ENCODE measurements at regions not wholly inside any gene's neighbourhood (a gene's known extent, or its start where the extent isn't known, plus 50 kb on each side); places are given as distances from the start of the nearest gene placed in this dataset.
A peak's percentile ranks its signal among the peaks of the same experiment; 100 is the strongest.

GRCh38 chr5:57402348-57402747 is 80.3 kb downstream of the ACTBL2 start:
- CTCF ChIA-PET: no interaction called here
- no peak for DNase-seq

GRCh38 chr5:57398413-57399093 is 84.1 kb downstream of the ACTBL2 start:
- no peak overlapping the region for H3K4me3 ChIP-seq (ENCODE audit: control insufficient read depth in 1 of 7, extremely low read depth in 1 of 7, insufficient read depth in 4 of 7, low read depth in 2 of 7, low read length in 6 of 7)
- H3K27me3 ChIP-seq (replicated peaks in 2 of 5; ENCODE audit: control insufficient read depth in 4 of 5, insufficient read depth in 5 of 5, low read length in 4 of 5): no peaks in the 10 kb centered on the region
- DNase-seq: no peak
- H3K9me3 ChIP-seq (ENCODE audit: control extremely low read depth in 1 of 5, control insufficient read depth in 4 of 5, insufficient read depth in 2 of 5, low read depth in 1 of 5, low read length in 4 of 5): peaks cover 0 to under 1% (median 0%) of the 10 kb centered on the region in 5 experiments
- no peaks in the 10 kb centered on the region for H3K36me3 ChIP-seq (ENCODE audit: control insufficient read depth in 4 of 4, insufficient read depth in 4 of 4, low read length in 3 of 4)
- ChIA-PET POLR2A (no interaction called here), CTCF (no interaction called here)
- no peak overlapping the region for H3K27ac ChIP-seq (ENCODE audit: insufficient read depth in 1 of 2, low read depth in 1 of 2, low read length in 2 of 2, poor library complexity in 1 of 2, severe bottlenecking in 2 of 2)
- no peaks in the 10 kb centered on the region for H3K4me1 ChIP-seq (ENCODE audit: control extremely low read depth in 1 of 4, control insufficient read depth in 4 of 4, insufficient read depth in 4 of 4, low read length in 3 of 4)
- 100% methylated on average over 6 of the region's 10 CpGs for WGBS (ENCODE audit: insufficient coverage)

More at GRCh38 chr5:57402348-57402747, 80.3 kb downstream of the ACTBL2 start:
- WGBS (ENCODE audit: insufficient coverage): no CpG with 5 or more reads among the region's 2 CpGs
- H3K27ac ChIP-seq (ENCODE audit: insufficient read depth in 1 of 2, low read depth in 1 of 2, low read length in 2 of 2, poor library complexity in 1 of 2, severe bottlenecking in 2 of 2): no peak overlapping the region
- POLR2A ChIA-PET: no interaction called here
- peaks cover 0 to 2% (median 0%) of the 10 kb centered on the region in 5 experiments for H3K9me3 ChIP-seq (ENCODE audit: control extremely low read depth in 1 of 5, control insufficient read depth in 4 of 5, insufficient read depth in 2 of 5, low read depth in 1 of 5, low read length in 4 of 5)
- H3K27me3 ChIP-seq (replicated peaks in 2 of 5; ENCODE audit: control insufficient read depth in 4 of 5, insufficient read depth in 5 of 5, low read length in 4 of 5): no peaks in the 10 kb centered on the region
- no peaks in the 10 kb centered on the region for H3K36me3 ChIP-seq (ENCODE audit: control insufficient read depth in 4 of 4, insufficient read depth in 4 of 4, low read length in 3 of 4)
- no peak overlapping the region for H3K4me3 ChIP-seq (ENCODE audit: control insufficient read depth in 1 of 7, extremely low read depth in 1 of 7, insufficient read depth in 4 of 7, low read depth in 2 of 7, low read length in 6 of 7)
- H3K4me1 ChIP-seq (ENCODE audit: control extremely low read depth in 1 of 4, control insufficient read depth in 4 of 4, insufficient read depth in 4 of 4, low read length in 3 of 4): peaks cover 0 to 5% (median under 1%) of the 10 kb centered on the region in 4 experiments

- CTCF ChIA-PET: no interaction called here
- H3K27me3 ChIP-seq (replicated peaks in 2 of 5; ENCODE audit: control insufficient read depth in 4 of 5, insufficient read depth in 5 of 5, low read length in 4 of 5): no peaks in the 10 kb centered on the region
- H3K4me1 ChIP-seq (ENCODE audit: control extremely low read depth in 1 of 4, control insufficient read depth in 4 of 4, insufficient read depth in 4 of 4, low read length in 3 of 4): no peaks in the 10 kb centered on the region
- H3K27ac ChIP-seq (ENCODE audit: insufficient read depth in 1 of 2, low read depth in 1 of 2, low read length in 2 of 2, poor library complexity in 1 of 2, severe bottlenecking in 2 of 2): no peak overlapping the region
- no peaks in the 10 kb centered on the region for H3K36me3 ChIP-seq (ENCODE audit: control insufficient read depth in 4 of 4, insufficient read depth in 4 of 4, low read length in 3 of 4)
- POLR2A ChIA-PET: no interaction called here
- 80% methylated on average over 2 of the region's 3 CpGs for WGBS (ENCODE audit: insufficient coverage)
- peaks cover 0 to 4% (median 0%) of the 10 kb centered on the region in 5 experiments for H3K9me3 ChIP-seq (ENCODE audit: control extremely low read depth in 1 of 5, control insufficient read depth in 4 of 5, insufficient read depth in 2 of 5, low read depth in 1 of 5, low read length in 4 of 5)
- no peak for DNase-seq
- no peak overlapping the region for H3K4me3 ChIP-seq (ENCODE audit: control insufficient read depth in 1 of 7, extremely low read depth in 1 of 7, insufficient read depth in 4 of 7, low read depth in 2 of 7, low read length in 6 of 7)
Measured at GRCh38 chr5:57396701-57397100, 85.9 kb downstream of the ACTBL2 start.

- H3K4me1 ChIP-seq (ENCODE audit: control extremely low read depth in 1 of 4, control insufficient read depth in 4 of 4, insufficient read depth in 4 of 4, low read length in 3 of 4): no peaks in the 10 kb centered on the region
- no peak overlapping the region for H3K27ac ChIP-seq (ENCODE audit: insufficient read depth in 1 of 2, low read depth in 1 of 2, low read length in 2 of 2, poor library complexity in 1 of 2, severe bottlenecking in 2 of 2)
- no peak overlapping the region for H3K4me3 ChIP-seq (ENCODE audit: control insufficient read depth in 1 of 7, extremely low read depth in 1 of 7, insufficient read depth in 4 of 7, low read depth in 2 of 7, low read length in 6 of 7)
- 100% methylated on average over 2 of the region's 5 CpGs for WGBS (ENCODE audit: insufficient coverage)
- ChIA-PET POLR2A (no interaction called here), CTCF (no interaction called here)
- no peaks in the 10 kb centered on the region for H3K27me3 ChIP-seq (replicated peaks in 2 of 5; ENCODE audit: control insufficient read depth in 4 of 5, insufficient read depth in 5 of 5, low read length in 4 of 5)
- no peaks in the 10 kb centered on the region for H3K36me3 ChIP-seq (ENCODE audit: control insufficient read depth in 4 of 4, insufficient read depth in 4 of 4, low read length in 3 of 4)
- peaks cover 0 to 4% (median 0%) of the 10 kb centered on the region in 5 experiments for H3K9me3 ChIP-seq (ENCODE audit: control extremely low read depth in 1 of 5, control insufficient read depth in 4 of 5, insufficient read depth in 2 of 5, low read depth in 1 of 5, low read length in 4 of 5)
- DNase-seq: no peak
Measured at GRCh38 chr5:57394421-57395210, 88.0 kb downstream of the ACTBL2 start.

- POLR2A ChIA-PET: no interaction called here
- DNase-seq: peak in 2 of 3 donors; percentile 10 to 22
- no peak overlapping the region for H3K27ac ChIP-seq (ENCODE audit: insufficient read depth in 1 of 2, low read depth in 1 of 2, low read length in 2 of 2, poor library complexity in 1 of 2, severe bottlenecking in 2 of 2)
- no peaks in the 10 kb centered on the region for H3K27me3 ChIP-seq (replicated peaks in 2 of 5; ENCODE audit: control insufficient read depth in 4 of 5, insufficient read depth in 5 of 5, low read length in 4 of 5)
- H3K4me3 ChIP-seq (ENCODE audit: control insufficient read depth in 1 of 7, extremely low read depth in 1 of 7, insufficient read depth in 4 of 7, low read depth in 2 of 7, low read length in 6 of 7): no peak overlapping the region
- peaks cover 0 to 2% (median 0%) of the 10 kb centered on the region in 5 experiments for H3K9me3 ChIP-seq (ENCODE audit: control extremely low read depth in 1 of 5, control insufficient read depth in 4 of 5, insufficient read depth in 2 of 5, low read depth in 1 of 5, low read length in 4 of 5)
- WGBS (ENCODE audit: insufficient coverage): no CpG with 5 or more reads among the region's 2 CpGs
- H3K36me3 ChIP-seq (ENCODE audit: control insufficient read depth in 4 of 4, insufficient read depth in 4 of 4, low read length in 3 of 4): no peaks in the 10 kb centered on the region
- CTCF ChIA-PET: interaction anchor here (0.6 to 0.7 kb wide), 2 partner anchors 705 to 1028 kb away, joined by 3 read pairs; no protein-coding TSS in a partner anchor
- peaks cover 0 to 7% (median 3%) of the 10 kb centered on the region in 4 experiments for H3K4me1 ChIP-seq (ENCODE audit: control extremely low read depth in 1 of 4, control insufficient read depth in 4 of 4, insufficient read depth in 4 of 4, low read length in 3 of 4)
Measured at GRCh38 chr5:57386958-57387357, 95.7 kb downstream of the ACTBL2 start.

GRCh38 chr5:57383093-57383861 is 99.3 kb downstream of the ACTBL2 start:
- H3K36me3 ChIP-seq (ENCODE audit: control insufficient read depth in 4 of 4, insufficient read depth in 4 of 4, low read length in 3 of 4): no peaks in the 10 kb centered on the region
- H3K27me3 ChIP-seq (replicated peaks in 2 of 5; ENCODE audit: control insufficient read depth in 4 of 5, insufficient read depth in 5 of 5, low read length in 4 of 5): no peaks in the 10 kb centered on the region
- ChIA-PET POLR2A (no interaction called here), CTCF (no interaction called here)
- H3K9me3 ChIP-seq (ENCODE audit: control extremely low read depth in 1 of 5, control insufficient read depth in 4 of 5, insufficient read depth in 2 of 5, low read depth in 1 of 5, low read length in 4 of 5): peaks cover 0 to 2% (median 0%) of the 10 kb centered on the region in 5 experiments
- no peak overlapping the region for H3K27ac ChIP-seq (ENCODE audit: insufficient read depth in 1 of 2, low read depth in 1 of 2, low read length in 2 of 2, poor library complexity in 1 of 2, severe bottlenecking in 2 of 2)
- 58% methylated on average over 7 of the region's 9 CpGs for WGBS (ENCODE audit: insufficient coverage)
- peak; percentile 55 to 89 (median 85) for DNase-seq
- H3K4me1 ChIP-seq (ENCODE audit: control extremely low read depth in 1 of 4, control insufficient read depth in 4 of 4, insufficient read depth in 4 of 4, low read length in 3 of 4): peaks cover 0 to 7% (median 3%) of the 10 kb centered on the region in 4 experiments
- no peak overlapping the region for H3K4me3 ChIP-seq (ENCODE audit: control insufficient read depth in 1 of 7, extremely low read depth in 1 of 7, insufficient read depth in 4 of 7, low read depth in 2 of 7, low read length in 6 of 7)
